IMR-90 (cell line): ENCODE measurements at regions not wholly inside any gene's neighbourhood (a gene's known extent, or its start where the extent isn't known, plus 50 kb on each side); places are given as distances from the start of the nearest gene placed in this dataset.

Experiments used
- CEBPB ChIP-seq: IDR thresholded peaks from 2 replicates; pipeline ENCODE4 v1.6.1; 2012; ENCODE audit warnings: low read depth, low read length, improper control_type of control experiment
- CHD1 ChIP-seq: IDR thresholded peaks from 2 replicates; pipeline ENCODE4 v1.6.1; 2012; ENCODE audit warnings: low read depth, low read length, improper control_type of control experiment
- MXI1 ChIP-seq: IDR thresholded peaks from 2 replicates; pipeline ENCODE4 v1.6.1; 2012; ENCODE audit warnings: low read depth, mild to moderate bottlenecking, low read length, moderate library complexity, borderline replicate concordance
- NFE2L2 ChIP-seq: fragments of 150-350 bp; IDR thresholded peaks from 2 replicates; pipeline ENCODE4 v1.6.1; 2016; ENCODE audit warnings: low read depth, mild to moderate bottlenecking, low read length
- POLR2A ChIP-seq: IDR thresholded peaks from 2 replicates; pipeline ENCODE4 v1.6.1; 2012; ENCODE audit warnings: mild to moderate bottlenecking, low read depth, low read length
- RFX5 ChIP-seq: IDR thresholded peaks from 2 replicates; pipeline ENCODE4 v1.8.0; 2012; ENCODE audit warnings: low read depth, mild to moderate bottlenecking, low read length, moderate library complexity
- SMC3 ChIP-seq: fragments of 150-350 bp; IDR thresholded peaks from 2 replicates; pipeline ENCODE4 v1.6.1; 2016; ENCODE audit warnings: low read depth, mild to moderate bottlenecking, antibody characterized with exemption, low read length, moderate library complexity
- USF2 ChIP-seq: fragments of 150-350 bp; IDR thresholded peaks from 2 replicates; pipeline ENCODE4 v1.6.1; 2017; ENCODE audit warnings: mild to moderate bottlenecking, antibody characterized with exemption, low read length, low read depth
- TF ChIP-seq, protein P1 (sequence below): conservative IDR thresholded peaks from 2 replicates; pipeline ENCODE4 v1.5.1; 2012; ENCODE audit warnings: mild to moderate bottlenecking, low read depth, low read length, improper control_type of control experiment

DNA sequence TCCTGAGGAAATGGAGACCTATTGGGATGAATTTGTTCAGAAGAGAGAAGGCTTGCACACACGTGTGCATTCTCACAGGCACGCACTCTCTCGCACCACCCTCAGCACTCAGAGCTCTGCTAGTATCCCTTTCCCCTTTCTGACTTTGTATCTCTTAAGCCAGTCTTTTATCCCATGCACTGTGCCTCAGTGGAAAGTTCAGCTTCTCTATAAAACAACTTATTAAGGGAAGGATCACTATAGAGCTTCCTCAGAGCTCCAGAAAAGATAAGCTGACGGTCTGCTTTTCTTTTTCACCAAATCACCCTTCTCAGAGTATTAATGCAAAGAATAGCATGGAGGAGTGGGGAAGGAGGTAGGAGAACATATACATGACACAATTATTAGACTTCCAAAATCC is 207.8 kb downstream of the ENC1 start:
- TF ChIP-seq POLR2A (no peak), CHD1 (no peak), CEBPB (no peak), SMC3 (no peak), RFX5 (no peak), USF2 (no peak), MXI1 (no peak), NFE2L2 (no peak)
- TF ChIP-seq, protein P1, sequence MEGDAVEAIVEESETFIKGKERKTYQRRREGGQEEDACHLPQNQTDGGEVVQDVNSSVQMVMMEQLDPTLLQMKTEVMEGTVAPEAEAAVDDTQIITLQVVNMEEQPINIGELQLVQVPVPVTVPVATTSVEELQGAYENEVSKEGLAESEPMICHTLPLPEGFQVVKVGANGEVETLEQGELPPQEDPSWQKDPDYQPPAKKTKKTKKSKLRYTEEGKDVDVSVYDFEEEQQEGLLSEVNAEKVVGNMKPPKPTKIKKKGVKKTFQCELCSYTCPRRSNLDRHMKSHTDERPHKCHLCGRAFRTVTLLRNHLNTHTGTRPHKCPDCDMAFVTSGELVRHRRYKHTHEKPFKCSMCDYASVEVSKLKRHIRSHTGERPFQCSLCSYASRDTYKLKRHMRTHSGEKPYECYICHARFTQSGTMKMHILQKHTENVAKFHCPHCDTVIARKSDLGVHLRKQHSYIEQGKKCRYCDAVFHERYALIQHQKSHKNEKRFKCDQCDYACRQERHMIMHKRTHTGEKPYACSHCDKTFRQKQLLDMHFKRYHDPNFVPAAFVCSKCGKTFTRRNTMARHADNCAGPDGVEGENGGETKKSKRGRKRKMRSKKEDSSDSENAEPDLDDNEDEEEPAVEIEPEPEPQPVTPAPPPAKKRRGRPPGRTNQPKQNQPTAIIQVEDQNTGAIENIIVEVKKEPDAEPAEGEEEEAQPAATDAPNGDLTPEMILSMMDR = no peak
